HL-60 (cell line): ENCODE measurements at regions not wholly inside any gene's neighbourhood (a gene's known extent, or its start where the extent isn't known, plus 50 kb on each side); places are given as distances from the start of the nearest gene placed in this dataset.

Experiments
- CTCF ChIP-seq: IDR thresholded peaks from one replicate; pipeline ENCODE4 v1.5.1; 2011; ENCODE audit warnings: low read length, control low read depth, inconsistent platforms; ENCODE audit not compliant: insufficient read depth
- POLR2AphosphoS5 ChIP-seq: IDR thresholded peaks from 2 replicates; pipeline ENCODE4 v1.6.1; 2012; ENCODE audit warnings: low read depth
- REST ChIP-seq: IDR thresholded peaks from 2 replicates; pipeline ENCODE4 v1.6.1; 2012; ENCODE audit warnings: low read depth; ENCODE audit not compliant: insufficient replicate concordance
- SPI1 ChIP-seq: IDR thresholded peaks from 2 replicates; pipeline ENCODE4 v1.6.1; 2012; ENCODE audit warnings: low read depth, mild to moderate bottlenecking, borderline replicate concordance

- TF ChIP-seq CTCF (no peak), POLR2AphosphoS5 (no peak), SPI1 (no peak), REST (no peak)
Observed at GRCh38 chr15:25510146-25510545, 71.3 kb upstream of the UBE3A start.
